Colonic mucosa (tissue), 4 donors: ENCODE measurements at regions not wholly inside any gene's neighbourhood (a gene's known extent, or its start where the extent isn't known, plus 50 kb on each side); places are given as distances from the start of the nearest gene placed in this dataset.

ENCODE experiments used
- DNase-seq: peaks from one replicate; pipeline ENCODE4 v3.0.0-alpha.2; 2020
- H3K27ac ChIP-seq: fragments of 200-600 bp; one replicate; pipeline ENCODE4 v1.8.0; 2021
- H3K27me3 ChIP-seq: fragments of 200-600 bp; one replicate; pipeline ENCODE4 v1.8.0; 2021
- H3K36me3 ChIP-seq: fragments of 200-600 bp; one replicate; pipeline ENCODE4 v1.8.0; 2021
- H3K4me1 ChIP-seq: fragments of 200-600 bp; one replicate; pipeline ENCODE4 v1.8.0; 2021; ENCODE audit warnings: mild to moderate bottlenecking
- H3K4me3 ChIP-seq: fragments of 200-600 bp; one replicate; pipeline ENCODE4 v1.8.0; 2021
- H3K9ac ChIP-seq, 2 donors: one replicate each; pipeline ENCODE4 v1.7.0; 2013; ENCODE audit warnings: control low read depth in 2 of 2, low read depth in 2 of 2, low read length in 2 of 2
- H3K9me3 ChIP-seq: fragments of 200-600 bp; one replicate; pipeline ENCODE4 v1.8.0; 2021
- intact Hi-C: fragments of 100-400 bp; cut with DNase I; formaldehyde crosslinking; loops from one replicate; pipeline ENCODE4 v1.14.1; 2022
- TF ChIP-seq, protein P1 (sequence below): fragments of 200-600 bp; IDR thresholded peaks from one replicate; pipeline ENCODE4 v1.8.0; 2022; ENCODE audit warnings: antibody characterized with exemption, mild to moderate bottlenecking
- donor health status: healthy.
- donor health status: DM: no; HTN: no; CAD: no.
- donor health status: DM: no; HTN: no; CAD: no.

DNA sequence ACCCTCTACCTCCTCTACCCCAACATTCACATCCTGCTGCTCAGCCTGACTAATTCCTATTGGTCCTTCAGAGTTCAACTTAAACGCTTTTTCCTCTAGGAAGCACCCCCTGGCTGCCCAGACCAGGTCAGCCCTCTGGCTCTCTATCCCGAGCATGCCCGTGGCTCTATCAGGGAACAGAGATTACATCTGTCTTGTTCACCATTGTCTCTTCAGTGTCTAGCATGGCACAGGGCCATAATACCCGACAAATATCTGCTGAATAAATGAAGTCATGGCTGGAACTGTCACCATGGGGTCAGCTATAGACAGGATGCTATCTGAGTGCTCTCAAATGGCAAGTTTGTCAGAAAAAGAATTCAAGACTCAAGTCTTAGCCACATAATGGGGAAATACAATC is 296.9 kb upstream of the CHRNA7 start:
- intact Hi-C loops: no loop called here
- DNase-seq: no peak

DNA sequence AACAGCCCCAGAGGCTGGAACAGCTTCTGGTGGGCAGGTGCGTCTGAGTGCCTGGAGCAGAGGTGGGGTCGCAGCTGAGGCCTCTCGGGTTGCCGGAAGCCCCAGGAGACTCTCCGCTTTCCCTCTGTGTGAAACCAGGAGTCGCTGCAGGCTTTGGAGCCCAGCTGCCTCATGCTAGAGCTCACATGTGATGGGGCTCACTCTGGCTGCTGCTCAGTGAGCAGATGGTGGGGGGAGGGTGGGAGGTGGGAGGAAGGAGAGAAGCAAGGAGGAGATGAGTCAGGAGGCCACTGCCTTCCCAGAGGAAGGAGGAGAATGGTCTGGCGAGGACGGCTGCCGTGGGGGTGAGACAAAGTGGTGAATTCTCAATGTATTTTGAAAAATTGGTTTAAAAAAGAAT is 290.1 kb upstream of the CHRNA7 start:
- H3K4me3 ChIP-seq: no peak overlapping the region
- H3K27ac ChIP-seq: no peak overlapping the region
- no peak for DNase-seq
- H3K9ac ChIP-seq: no peak overlapping the region
- no peaks in the 10 kb centered on the region for H3K36me3 ChIP-seq
- TF ChIP-seq, protein P1, sequence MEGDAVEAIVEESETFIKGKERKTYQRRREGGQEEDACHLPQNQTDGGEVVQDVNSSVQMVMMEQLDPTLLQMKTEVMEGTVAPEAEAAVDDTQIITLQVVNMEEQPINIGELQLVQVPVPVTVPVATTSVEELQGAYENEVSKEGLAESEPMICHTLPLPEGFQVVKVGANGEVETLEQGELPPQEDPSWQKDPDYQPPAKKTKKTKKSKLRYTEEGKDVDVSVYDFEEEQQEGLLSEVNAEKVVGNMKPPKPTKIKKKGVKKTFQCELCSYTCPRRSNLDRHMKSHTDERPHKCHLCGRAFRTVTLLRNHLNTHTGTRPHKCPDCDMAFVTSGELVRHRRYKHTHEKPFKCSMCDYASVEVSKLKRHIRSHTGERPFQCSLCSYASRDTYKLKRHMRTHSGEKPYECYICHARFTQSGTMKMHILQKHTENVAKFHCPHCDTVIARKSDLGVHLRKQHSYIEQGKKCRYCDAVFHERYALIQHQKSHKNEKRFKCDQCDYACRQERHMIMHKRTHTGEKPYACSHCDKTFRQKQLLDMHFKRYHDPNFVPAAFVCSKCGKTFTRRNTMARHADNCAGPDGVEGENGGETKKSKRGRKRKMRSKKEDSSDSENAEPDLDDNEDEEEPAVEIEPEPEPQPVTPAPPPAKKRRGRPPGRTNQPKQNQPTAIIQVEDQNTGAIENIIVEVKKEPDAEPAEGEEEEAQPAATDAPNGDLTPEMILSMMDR: no peak
- no peaks in the 10 kb centered on the region for H3K4me1 ChIP-seq
- H3K9me3 ChIP-seq: no peaks in the 10 kb centered on the region
- H3K27me3 ChIP-seq: no peaks in the 10 kb centered on the region
- intact Hi-C loops: no loop called here

More for the DNA sequence above, 296.9 kb upstream of the CHRNA7 start:
- Histone ChIP-seq H3K4me3 (no peak overlapping the region), H3K4me1 (no peaks in the 10 kb centered on the region), H3K27ac (no peak overlapping the region), H3K9me3 (no peaks in the 10 kb centered on the region), H3K36me3 (no peaks in the 10 kb centered on the region), H3K27me3 (no peaks in the 10 kb centered on the region), H3K9ac (no peak overlapping the region)
- TF ChIP-seq, protein P1: no peak

DNA sequence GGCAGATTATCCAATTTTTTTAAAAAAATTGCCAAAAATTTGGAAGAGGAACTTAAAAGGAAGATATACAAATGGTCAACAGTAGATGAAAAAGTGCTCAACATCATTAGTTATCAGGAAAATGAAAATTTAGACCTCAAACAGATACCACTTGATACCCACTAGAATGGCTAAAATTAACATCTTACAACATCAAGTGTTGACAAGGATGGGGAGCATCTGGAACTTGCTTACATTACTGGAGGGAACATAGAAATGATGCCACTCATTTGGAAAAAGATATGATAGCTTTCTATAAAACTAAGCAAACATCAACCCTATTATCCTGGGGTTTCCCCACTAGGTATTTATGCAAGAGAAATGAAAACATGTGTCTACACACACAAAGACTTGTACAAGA is 284.5 kb upstream of the CHRNA7 start:
- Histone ChIP-seq H3K4me1 (no peaks in the 10 kb centered on the region), H3K36me3 (no peaks in the 10 kb centered on the region), H3K27ac (no peak overlapping the region), H3K9me3 (no peaks in the 10 kb centered on the region), H3K4me3 (no peak overlapping the region), H3K27me3 (no peaks in the 10 kb centered on the region), H3K9ac (no peak overlapping the region)
- no peak for DNase-seq
- intact Hi-C loops: no loop called here
- TF ChIP-seq, protein P1: no peak

DNA sequence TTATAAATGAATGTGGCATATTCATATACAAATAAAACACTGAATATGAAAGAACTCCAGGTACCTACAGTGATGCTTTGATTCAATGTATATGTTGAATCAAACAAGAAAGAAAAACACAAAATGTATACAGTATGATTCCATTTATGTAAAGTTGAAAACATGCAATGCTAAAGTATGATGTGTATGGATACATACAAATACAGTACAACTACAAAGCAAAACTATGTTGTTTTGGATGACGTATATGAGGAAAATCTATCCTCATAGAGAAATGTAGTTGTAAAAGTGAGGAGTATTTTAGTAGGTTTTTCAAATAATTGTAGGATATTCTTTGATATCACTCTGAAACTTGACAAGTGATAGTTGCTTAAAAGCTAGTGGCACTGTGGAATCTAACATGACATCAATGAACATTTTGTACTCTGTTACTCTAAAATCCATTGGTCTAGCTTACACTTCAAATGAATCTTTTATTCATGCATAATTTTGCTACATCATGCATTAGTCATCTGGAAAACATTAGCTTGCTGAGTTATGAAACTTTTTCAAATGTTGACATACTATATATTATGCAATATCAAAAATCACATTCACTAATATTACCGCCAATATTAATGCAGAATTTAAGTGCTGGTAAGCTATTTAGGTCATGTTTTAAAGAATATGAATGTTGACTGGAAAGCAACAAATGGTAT is 278.1 kb upstream of the CHRNA7 start:
- no peaks in the 10 kb centered on the region for H3K4me1 ChIP-seq
- no peaks in the 10 kb centered on the region for H3K27me3 ChIP-seq
- H3K9me3 ChIP-seq: no peaks in the 10 kb centered on the region
- H3K36me3 ChIP-seq: no peaks in the 10 kb centered on the region
- no peak overlapping the region for H3K4me3 ChIP-seq
- intact Hi-C loops: no loop called here
- no peak overlapping the region for H3K27ac ChIP-seq
- TF ChIP-seq, protein P1: no peak
- DNase-seq: no peak
- H3K9ac ChIP-seq: no peak overlapping the region

DNA sequence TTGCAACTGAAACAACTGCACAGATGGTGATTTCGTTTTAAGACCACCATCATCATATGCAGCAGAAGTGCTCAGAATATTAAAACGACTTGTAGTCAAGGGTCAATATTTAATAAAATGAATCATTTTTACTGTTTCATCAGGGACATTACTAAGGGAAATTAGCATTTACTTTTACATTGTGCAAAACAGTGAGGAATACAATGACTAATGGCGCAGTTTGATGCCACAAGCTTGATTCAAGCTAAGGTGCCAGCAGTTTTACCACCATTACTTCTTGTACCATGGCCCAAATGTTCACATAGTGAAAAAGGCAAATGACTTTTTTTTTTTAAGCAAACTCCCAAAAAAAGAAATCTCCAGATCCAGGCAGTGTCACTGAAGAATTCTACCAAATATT is 277.4 kb upstream of the CHRNA7 start:
- no peak for DNase-seq
- TF ChIP-seq, protein P1: no peak

More for the DNA sequence above, 277.4 kb upstream of the CHRNA7 start:
- H3K27ac ChIP-seq: no peak overlapping the region
- no peaks in the 10 kb centered on the region for H3K4me1 ChIP-seq
- H3K4me3 ChIP-seq: no peak overlapping the region
- intact Hi-C loops: no loop called here
- no peaks in the 10 kb centered on the region for H3K9me3 ChIP-seq
- H3K27me3 ChIP-seq: no peaks in the 10 kb centered on the region
- no peak overlapping the region for H3K9ac ChIP-seq
- no peaks in the 10 kb centered on the region for H3K36me3 ChIP-seq
